Peyer's patch (tissue), 4 donors: ENCODE measurements at regions not wholly inside any gene's neighbourhood (a gene's known extent, or its start where the extent isn't known, plus 50 kb on each side); places are given as distances from the start of the nearest gene placed in this dataset.

Source experiments
- DNase-seq, 3 donors: peaks; one replicate each; pipeline ENCODE4 v3.0.0-alpha.2; 2017 to 2019
- H3K27ac ChIP-seq, 4 donors: fragments of 200-600 bp; sonication (generic); one replicate each; pipeline ENCODE4 v1.5.1; 2016 to 2019
- H3K27me3 ChIP-seq, 2 donors: fragments of 200-600 bp; sonication (generic); one replicate each; pipeline ENCODE4 v1.5.1; 2019
- H3K36me3 ChIP-seq, 3 donors: fragments of 200-600 bp; sonication (generic); one replicate each; pipeline ENCODE4 v1.5.1; 2016 to 2019
- H3K4me1 ChIP-seq, 4 donors: fragments of 200-600 bp; sonication (generic); one replicate each; pipeline ENCODE4 v1.5.1; 2016 to 2019
- H3K4me3 ChIP-seq, 4 donors: fragments of 200-600 bp; sonication (generic); 1 replicate in 3 of 4; 2 replicates in 1 of 4; pipeline ENCODE4 v1.5.1; 2016 to 2019; ENCODE audit warnings: mild to moderate bottlenecking in 1 of 4
- H3K9me3 ChIP-seq, 4 donors: fragments of 200-600 bp; sonication (generic); one replicate each; pipeline ENCODE4 v1.5.1; 2016 to 2019; ENCODE audit warnings: mild to moderate bottlenecking in 1 of 4
- CTCF ChIP-seq, 6 experiments: fragments of 450-650 bp in 4 of 6; fragments of 200-600 bp in 2 of 6; sonication (generic) in 1 of 6; IDR thresholded peaks; one replicate each; pipeline ENCODE4 v1.5.1; 2017 to 2019; ENCODE audit warnings: antibody characterized with exemption in 6 of 6, mild to moderate bottlenecking in 3 of 6, moderate library complexity in 1 of 6
- POLR2A ChIP-seq, 2 donors: fragments of 450-650 bp; IDR thresholded peaks; one replicate each; pipeline ENCODE4 v1.5.1; 2017; ENCODE audit warnings: antibody characterized with exemption in 2 of 2, mild to moderate bottlenecking in 2 of 2, moderate library complexity in 2 of 2

GRCh38 chr2:217618744-217619143 lies 384.1 kb downstream of the TNS1 start:
- H3K4me1 ChIP-seq, result peaks cover 0 to 11% (median 0%) of the 10 kb centered on the region in 4 donors

GRCh38 chr2:217617616-217618022 lies 385.2 kb downstream of the TNS1 start:
- Histone ChIP-seq H3K27me3 (no peaks in the 10 kb centered on the region), H3K9me3 (no peaks in the 10 kb centered on the region), H3K27ac (no peak overlapping the region), H3K36me3 (no peaks in the 10 kb centered on the region), H3K4me3 (no peak overlapping the region), H3K4me1 (peaks cover 0 to 8% (median 0%) of the 10 kb centered on the region in 4 donors)
- no peak for TF ChIP-seq CTCF (IDR thresholded peaks at IDR 0.05)
- no peak for TF ChIP-seq POLR2A (IDR thresholded peaks at IDR 0.05)
- DNase-seq, result no peak

More at GRCh38 chr2:217618744-217619143, 384.1 kb downstream of the TNS1 start:
- H3K9me3 ChIP-seq, result no peaks in the 10 kb centered on the region
- no peak overlapping the region for H3K27ac ChIP-seq
- H3K36me3 ChIP-seq, result no peaks in the 10 kb centered on the region
- no peaks in the 10 kb centered on the region for H3K27me3 ChIP-seq
- DNase-seq, result no peak
- no peak overlapping the region for H3K4me3 ChIP-seq
- TF ChIP-seq CTCF (IDR thresholded peaks at IDR 0.05) (no peak), POLR2A (IDR thresholded peaks at IDR 0.05) (no peak)

GRCh38 chr2:217616936-217617335 lies 385.9 kb downstream of the TNS1 start:
- Histone ChIP-seq H3K4me3 (no peak overlapping the region), H3K4me1 (peaks cover 0 to 4% (median 0%) of the 10 kb centered on the region in 4 donors), H3K9me3 (no peaks in the 10 kb centered on the region), H3K27me3 (no peaks in the 10 kb centered on the region), H3K27ac (no peak overlapping the region), H3K36me3 (no peaks in the 10 kb centered on the region)
- TF ChIP-seq POLR2A (IDR thresholded peaks at IDR 0.05) (no peak), CTCF (IDR thresholded peaks at IDR 0.05) (no peak)
- DNase-seq, result no peak

GRCh38 chr2:217615171-217615570 lies 387.6 kb downstream of the TNS1 start:
- H3K9me3 ChIP-seq, result no peaks in the 10 kb centered on the region
- H3K4me3 ChIP-seq, result no peak overlapping the region
- no peaks in the 10 kb centered on the region for H3K36me3 ChIP-seq
- DNase-seq, result no peak
- H3K27me3 ChIP-seq, result no peaks in the 10 kb centered on the region
- H3K4me1 ChIP-seq, result no peaks in the 10 kb centered on the region
- H3K27ac ChIP-seq, result no peak overlapping the region
- TF ChIP-seq POLR2A (IDR thresholded peaks at IDR 0.05), result no peak
- TF ChIP-seq CTCF (IDR thresholded peaks at IDR 0.05), result no peak

- H3K4me3 ChIP-seq, result no peak overlapping the region
- no peaks in the 10 kb centered on the region for H3K4me1 ChIP-seq
- H3K9me3 ChIP-seq, result no peaks in the 10 kb centered on the region
- H3K27me3 ChIP-seq, result no peaks in the 10 kb centered on the region
- no peak for DNase-seq
- no peak overlapping the region for H3K27ac ChIP-seq
- no peaks in the 10 kb centered on the region for H3K36me3 ChIP-seq
- TF ChIP-seq CTCF (IDR thresholded peaks at IDR 0.05) (no peak), POLR2A (IDR thresholded peaks at IDR 0.05) (no peak)
Observed at GRCh38 chr2:217614498-217614897, 388.3 kb downstream of the TNS1 start.

GRCh38 chr2:217614096-217614495 lies 388.7 kb downstream of the TNS1 start:
- no peak overlapping the region for H3K4me3 ChIP-seq
- H3K9me3 ChIP-seq, result no peaks in the 10 kb centered on the region
- H3K4me1 ChIP-seq, result no peaks in the 10 kb centered on the region
- TF ChIP-seq CTCF (IDR thresholded peaks at IDR 0.05) (no peak), POLR2A (IDR thresholded peaks at IDR 0.05) (no peak)
- H3K27ac ChIP-seq, result no peak overlapping the region
- H3K36me3 ChIP-seq, result no peaks in the 10 kb centered on the region
- no peaks in the 10 kb centered on the region for H3K27me3 ChIP-seq
- DNase-seq, result no peak
